ENCODE measurements at regions not wholly inside any gene's neighbourhood (a gene's known extent, or its start where the extent isn't known, plus 50 kb on each side); places are given as distances from the start of the nearest gene placed in this dataset.

GRCh38 chr3:8385848-8386620 lies 115.6 kb upstream of the LMCD1 start:
- peak overlapping the region in 1 of 3 donors; percentile 85 for H3K27ac Mint-ChIP-seq
- ATAC-seq (ENCODE audit: low read depth in 2 of 2) (no peak), DNase-seq (no peak)
- Histone ChIP-seq H3K27ac (ENCODE audit: insufficient read depth, low read length, poor library complexity, severe bottlenecking) (no peak overlapping the region), H3K4me1 (ENCODE audit: control insufficient read depth, insufficient read depth, low read length, poor library complexity, severe bottlenecking) (no peaks in the 10 kb centered on the region), H3K9me3 (ENCODE audit: control insufficient read depth in 2 of 2, low read length in 2 of 2) (no peaks in the 10 kb centered on the region), H3K27me3 (ENCODE audit: control insufficient read depth, insufficient read depth, low read length) (peaks cover 2% of the 10 kb centered on the region), H3K36me3 (ENCODE audit: control insufficient read depth, insufficient read depth, low read length) (no peaks in the 10 kb centered on the region), H3K4me3 (ENCODE audit: low read depth, low read length) (no peak overlapping the region)
- peaks cover 0 to 11% (median 5%) of the 10 kb centered on the region in 4 donors for H3K4me1 Mint-ChIP-seq
- peaks cover 0 to 3% (median 0%) of the 10 kb centered on the region in 7 donors for H3K9me3 Mint-ChIP-seq
- H3K4me3 Mint-ChIP-seq = no peak overlapping the region
- H3K36me3 Mint-ChIP-seq = no peaks in the 10 kb centered on the region
- peaks cover 9% of the 10 kb centered on the region for H3K27me3 Mint-ChIP-seq

- peaks cover 0 to 8% (median 4%) of the 10 kb centered on the region in 4 donors for H3K4me1 Mint-ChIP-seq
- Histone ChIP-seq H3K27ac (ENCODE audit: insufficient read depth, low read length, poor library complexity, severe bottlenecking) (no peak overlapping the region), H3K4me3 (ENCODE audit: low read depth, low read length) (no peak overlapping the region), H3K9me3 (ENCODE audit: control insufficient read depth in 2 of 2, low read length in 2 of 2) (no peaks in the 10 kb centered on the region), H3K4me1 (ENCODE audit: control insufficient read depth, insufficient read depth, low read length, poor library complexity, severe bottlenecking) (no peaks in the 10 kb centered on the region), H3K36me3 (ENCODE audit: control insufficient read depth, insufficient read depth, low read length) (no peaks in the 10 kb centered on the region), H3K27me3 (ENCODE audit: control insufficient read depth, insufficient read depth, low read length) (peaks cover 2% of the 10 kb centered on the region)
- no peak overlapping the region for H3K27ac Mint-ChIP-seq
- no peak overlapping the region for H3K4me3 Mint-ChIP-seq
- peaks cover 0 to 3% (median 0%) of the 10 kb centered on the region in 7 donors for H3K9me3 Mint-ChIP-seq
- peaks cover 9% of the 10 kb centered on the region for H3K27me3 Mint-ChIP-seq
- DNase-seq = no peak
- H3K36me3 Mint-ChIP-seq = no peaks in the 10 kb centered on the region
- ATAC-seq (ENCODE audit: low read depth in 2 of 2) = no peak
Measured at GRCh38 chr3:8387571-8387970, 114.1 kb upstream of the LMCD1 start.

- no peak for ATAC-seq (ENCODE audit: low read depth in 2 of 2)
- H3K4me1 Mint-ChIP-seq = no peaks in the 10 kb centered on the region
- H3K9me3 ChIP-seq (ENCODE audit: control insufficient read depth in 2 of 2, low read length in 2 of 2) = no peaks in the 10 kb centered on the region
- H3K4me1 ChIP-seq (ENCODE audit: control insufficient read depth, insufficient read depth, low read length, poor library complexity, severe bottlenecking) = no peaks in the 10 kb centered on the region
- no peak overlapping the region for H3K27ac ChIP-seq (ENCODE audit: insufficient read depth, low read length, poor library complexity, severe bottlenecking)
- no peak overlapping the region for H3K4me3 ChIP-seq (ENCODE audit: low read depth, low read length)
- peaks cover 0 to 7% (median 0%) of the 10 kb centered on the region in 7 donors for H3K9me3 Mint-ChIP-seq
- H3K27me3 ChIP-seq (ENCODE audit: control insufficient read depth, insufficient read depth, low read length) = no peaks in the 10 kb centered on the region
- H3K27me3 Mint-ChIP-seq = peaks cover 24% of the 10 kb centered on the region
- no peaks in the 10 kb centered on the region for H3K36me3 ChIP-seq (ENCODE audit: control insufficient read depth, insufficient read depth, low read length)
- no peak overlapping the region for H3K4me3 Mint-ChIP-seq
- no peak for DNase-seq
- H3K36me3 Mint-ChIP-seq = no peaks in the 10 kb centered on the region
- H3K27ac Mint-ChIP-seq = no peak overlapping the region
Measured at GRCh38 chr3:8399686-8400085, 101.9 kb upstream of the LMCD1 start.

GRCh38 chr3:8400911-8401310 lies 100.7 kb upstream of the LMCD1 start:
- Histone ChIP-seq H3K36me3 (ENCODE audit: control insufficient read depth, insufficient read depth, low read length) (no peaks in the 10 kb centered on the region), H3K9me3 (ENCODE audit: control insufficient read depth in 2 of 2, low read length in 2 of 2) (no peaks in the 10 kb centered on the region), H3K27me3 (ENCODE audit: control insufficient read depth, insufficient read depth, low read length) (no peaks in the 10 kb centered on the region), H3K4me1 (ENCODE audit: control insufficient read depth, insufficient read depth, low read length, poor library complexity, severe bottlenecking) (no peaks in the 10 kb centered on the region), H3K4me3 (ENCODE audit: low read depth, low read length) (no peak overlapping the region), H3K27ac (ENCODE audit: insufficient read depth, low read length, poor library complexity, severe bottlenecking) (no peak overlapping the region)
- peaks cover 24% of the 10 kb centered on the region for H3K27me3 Mint-ChIP-seq
- H3K9me3 Mint-ChIP-seq = peaks cover 0 to 4% (median 1%) of the 10 kb centered on the region in 7 donors
- H3K4me1 Mint-ChIP-seq = no peaks in the 10 kb centered on the region
- no peak for ATAC-seq (ENCODE audit: low read depth in 2 of 2)
- H3K4me3 Mint-ChIP-seq = no peak overlapping the region
- DNase-seq = no peak
- no peak overlapping the region for H3K27ac Mint-ChIP-seq
- H3K36me3 Mint-ChIP-seq = peaks cover 2% of the 10 kb centered on the region

GRCh38 chr3:8403996-8404395 lies 97.6 kb upstream of the LMCD1 start:
- no peak overlapping the region for H3K4me3 ChIP-seq (ENCODE audit: low read depth, low read length)
- Mint-ChIP-seq H3K27me3 (peaks cover 28% of the 10 kb centered on the region), H3K27ac (no peak overlapping the region), H3K4me1 (no peaks in the 10 kb centered on the region), H3K36me3 (peaks cover 3% of the 10 kb centered on the region), H3K4me3 (no peak overlapping the region), H3K9me3 (peaks cover 0 to 8% (median 3%) of the 10 kb centered on the region in 7 donors)
- no peaks in the 10 kb centered on the region for H3K4me1 ChIP-seq (ENCODE audit: control insufficient read depth, insufficient read depth, low read length, poor library complexity, severe bottlenecking)
- DNase-seq (no peak), ATAC-seq (ENCODE audit: low read depth in 2 of 2) (no peak)
- no peak overlapping the region for H3K27ac ChIP-seq (ENCODE audit: insufficient read depth, low read length, poor library complexity, severe bottlenecking)
- no peaks in the 10 kb centered on the region for H3K27me3 ChIP-seq (ENCODE audit: control insufficient read depth, insufficient read depth, low read length)
- H3K36me3 ChIP-seq (ENCODE audit: control insufficient read depth, insufficient read depth, low read length) = no peaks in the 10 kb centered on the region
- peaks cover 0 to 6% of the 10 kb centered on the region in 2 experiments for H3K9me3 ChIP-seq (ENCODE audit: control insufficient read depth in 2 of 2, low read length in 2 of 2)

GRCh38 chr3:8405144-8405543 lies 96.5 kb upstream of the LMCD1 start:
- Histone ChIP-seq H3K4me3 (ENCODE audit: low read depth, low read length) (no peak overlapping the region), H3K4me1 (ENCODE audit: control insufficient read depth, insufficient read depth, low read length, poor library complexity, severe bottlenecking) (no peaks in the 10 kb centered on the region), H3K9me3 (ENCODE audit: control insufficient read depth in 2 of 2, low read length in 2 of 2) (peaks cover 0 to 6% of the 10 kb centered on the region in 2 experiments), H3K27ac (ENCODE audit: insufficient read depth, low read length, poor library complexity, severe bottlenecking) (no peak overlapping the region), H3K36me3 (ENCODE audit: control insufficient read depth, insufficient read depth, low read length) (no peaks in the 10 kb centered on the region), H3K27me3 (ENCODE audit: control insufficient read depth, insufficient read depth, low read length) (no peaks in the 10 kb centered on the region)
- no peak for ATAC-seq (ENCODE audit: low read depth in 2 of 2)
- H3K4me1 Mint-ChIP-seq = no peaks in the 10 kb centered on the region
- peaks cover 28% of the 10 kb centered on the region for H3K27me3 Mint-ChIP-seq
- H3K36me3 Mint-ChIP-seq = peaks cover 3% of the 10 kb centered on the region
- peaks cover 0 to 8% (median 3%) of the 10 kb centered on the region in 7 donors for H3K9me3 Mint-ChIP-seq
- no peak overlapping the region for H3K27ac Mint-ChIP-seq
- H3K4me3 Mint-ChIP-seq = no peak overlapping the region
- DNase-seq = no peak

GRCh38 chr3:8406479-8406878 lies 95.1 kb upstream of the LMCD1 start:
- no peak overlapping the region for H3K4me3 Mint-ChIP-seq
- Histone ChIP-seq H3K27me3 (ENCODE audit: control insufficient read depth, insufficient read depth, low read length) (no peaks in the 10 kb centered on the region), H3K9me3 (ENCODE audit: control insufficient read depth in 2 of 2, low read length in 2 of 2) (peaks cover 0 to 6% of the 10 kb centered on the region in 2 experiments)

More at GRCh38 chr3:8406479-8406878, 95.1 kb upstream of the LMCD1 start:
- ATAC-seq (ENCODE audit: low read depth in 2 of 2) = no peak
- Mint-ChIP-seq H3K36me3 (peaks cover 3% of the 10 kb centered on the region), H3K4me1 (no peaks in the 10 kb centered on the region), H3K27ac (no peak overlapping the region), H3K27me3 (peaks cover 33% of the 10 kb centered on the region), H3K9me3 (peaks cover 0 to 8% (median 3%) of the 10 kb centered on the region in 7 donors)
- Histone ChIP-seq H3K4me3 (ENCODE audit: low read depth, low read length) (no peak overlapping the region), H3K36me3 (ENCODE audit: control insufficient read depth, insufficient read depth, low read length) (no peaks in the 10 kb centered on the region), H3K4me1 (ENCODE audit: control insufficient read depth, insufficient read depth, low read length, poor library complexity, severe bottlenecking) (no peaks in the 10 kb centered on the region), H3K27ac (ENCODE audit: insufficient read depth, low read length, poor library complexity, severe bottlenecking) (no peak overlapping the region)
- DNase-seq = no peak
